ENCODE measurements at regions not wholly inside any gene's neighbourhood (a gene's known extent, or its start where the extent isn't known, plus 50 kb on each side); places are given as distances from the start of the nearest gene placed in this dataset.

GRCh38 chr9:18268381-18268780 is 205.6 kb upstream of the ADAMTSL1 start:
- TF ChIP-seq, protein P1, sequence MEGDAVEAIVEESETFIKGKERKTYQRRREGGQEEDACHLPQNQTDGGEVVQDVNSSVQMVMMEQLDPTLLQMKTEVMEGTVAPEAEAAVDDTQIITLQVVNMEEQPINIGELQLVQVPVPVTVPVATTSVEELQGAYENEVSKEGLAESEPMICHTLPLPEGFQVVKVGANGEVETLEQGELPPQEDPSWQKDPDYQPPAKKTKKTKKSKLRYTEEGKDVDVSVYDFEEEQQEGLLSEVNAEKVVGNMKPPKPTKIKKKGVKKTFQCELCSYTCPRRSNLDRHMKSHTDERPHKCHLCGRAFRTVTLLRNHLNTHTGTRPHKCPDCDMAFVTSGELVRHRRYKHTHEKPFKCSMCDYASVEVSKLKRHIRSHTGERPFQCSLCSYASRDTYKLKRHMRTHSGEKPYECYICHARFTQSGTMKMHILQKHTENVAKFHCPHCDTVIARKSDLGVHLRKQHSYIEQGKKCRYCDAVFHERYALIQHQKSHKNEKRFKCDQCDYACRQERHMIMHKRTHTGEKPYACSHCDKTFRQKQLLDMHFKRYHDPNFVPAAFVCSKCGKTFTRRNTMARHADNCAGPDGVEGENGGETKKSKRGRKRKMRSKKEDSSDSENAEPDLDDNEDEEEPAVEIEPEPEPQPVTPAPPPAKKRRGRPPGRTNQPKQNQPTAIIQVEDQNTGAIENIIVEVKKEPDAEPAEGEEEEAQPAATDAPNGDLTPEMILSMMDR (IDR thresholded peaks at IDR 0.05), result no peak
- no peak for TF ChIP-seq POLR2A (IDR thresholded peaks at IDR 0.05)

Data from prostate gland (tissue), 2 donors.